GM18907 (cell line): ENCODE measurements at regions not wholly inside any gene's neighbourhood (a gene's known extent, or its start where the extent isn't known, plus 50 kb on each side); places are given as distances from the start of the nearest gene placed in this dataset.
"Not testable (repeated sequence)": the region's sequence is repeated elsewhere in the genome, so short reads cannot be mapped to it uniquely, and the experiment has no call there.

ENCODE experiments used
- ATAC-seq: cut with Tn5 transposase; IDR thresholded peaks from one replicate; pipeline ENCODE4 v1.9.1; 2021; ENCODE audit warnings: mild to moderate bottlenecking, moderate library complexity; ENCODE audit not compliant: unreplicated experiment

DNA sequence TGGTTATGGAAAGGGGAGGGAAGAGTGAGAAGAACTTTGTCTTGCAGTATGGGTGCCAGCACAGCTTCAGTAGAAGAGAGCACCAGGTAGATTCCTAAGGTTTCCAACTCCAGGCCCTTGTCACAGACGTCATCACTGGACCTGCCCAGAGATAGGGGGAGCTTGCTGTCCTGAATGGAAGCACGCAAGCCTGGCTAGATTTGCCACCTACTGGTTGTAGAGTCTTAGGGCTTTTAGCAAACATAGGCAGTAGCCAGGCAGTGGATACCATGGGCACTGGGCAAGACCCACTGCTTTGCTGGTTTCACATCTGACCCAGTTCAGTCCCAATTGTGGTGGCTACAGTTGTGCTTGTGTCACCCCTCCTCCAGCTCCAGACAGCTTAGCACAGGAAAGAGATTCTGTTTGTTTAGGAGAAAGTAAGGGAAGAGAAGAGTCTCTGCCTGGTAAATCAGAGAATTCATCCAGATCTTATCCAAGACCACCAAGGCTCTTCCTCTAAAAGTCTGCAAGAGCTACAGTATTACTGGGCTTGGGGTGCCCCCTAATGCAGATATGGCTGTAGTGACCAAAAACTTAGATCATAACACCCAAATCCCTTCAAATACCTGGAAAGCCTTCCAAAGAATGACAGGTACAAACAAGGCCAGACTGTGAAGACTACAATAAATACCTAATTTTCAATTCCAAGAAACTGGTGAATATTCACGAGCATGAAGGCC is 158.9 kb downstream of the HINT1 start:
- no peak for ATAC-seq

DNA sequence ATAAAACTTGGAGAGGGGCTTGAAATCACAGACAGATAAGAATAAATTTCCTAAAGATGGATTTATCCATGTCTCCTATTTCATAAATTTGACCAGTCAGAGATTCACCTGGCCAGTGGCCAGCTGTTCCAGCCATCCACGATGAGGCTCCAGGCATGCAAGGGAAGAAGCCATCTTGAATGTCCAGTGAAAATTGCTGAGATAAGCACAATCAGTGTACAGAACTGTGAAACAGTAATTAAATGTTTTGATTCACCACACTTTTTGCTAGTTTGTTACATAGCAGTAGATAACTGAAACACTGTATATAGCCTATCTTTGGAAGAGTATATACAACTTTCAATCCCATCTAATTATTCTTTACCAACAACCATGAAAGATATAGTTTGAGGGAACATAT is 163.5 kb downstream of the HINT1 start:
- no peak for ATAC-seq

DNA sequence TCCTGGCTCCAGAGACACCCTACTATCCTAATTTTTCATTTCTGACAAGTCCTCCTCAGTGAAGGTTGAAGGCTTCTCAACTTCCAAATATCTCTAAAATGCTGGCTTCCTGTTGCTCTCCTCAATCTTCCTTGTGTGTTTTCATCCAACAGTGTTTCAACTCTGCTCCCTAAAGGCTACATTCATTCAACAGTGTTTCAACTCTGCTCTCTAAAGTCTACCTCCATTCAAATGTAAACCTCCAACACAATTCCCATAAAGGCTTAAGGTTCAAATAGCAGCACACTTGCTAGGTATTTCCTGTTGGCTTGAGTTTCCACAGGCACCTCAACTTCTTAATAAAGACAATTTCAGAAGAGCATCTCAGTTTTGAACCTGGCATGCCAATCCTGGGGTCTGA is 164.8 kb downstream of the HINT1 start:
- no peak for ATAC-seq

GRCh38 chr5:130996720-130997119 is 168.3 kb downstream of the HINT1 start:
- not testable (repeated sequence) for ATAC-seq

GRCh38 chr5:130995851-130996250 is 169.2 kb downstream of the HINT1 start:
- ATAC-seq = no peak

GRCh38 chr5:130995254-130995515 is 169.9 kb downstream of the HINT1 start:
- ATAC-seq = no peak

DNA sequence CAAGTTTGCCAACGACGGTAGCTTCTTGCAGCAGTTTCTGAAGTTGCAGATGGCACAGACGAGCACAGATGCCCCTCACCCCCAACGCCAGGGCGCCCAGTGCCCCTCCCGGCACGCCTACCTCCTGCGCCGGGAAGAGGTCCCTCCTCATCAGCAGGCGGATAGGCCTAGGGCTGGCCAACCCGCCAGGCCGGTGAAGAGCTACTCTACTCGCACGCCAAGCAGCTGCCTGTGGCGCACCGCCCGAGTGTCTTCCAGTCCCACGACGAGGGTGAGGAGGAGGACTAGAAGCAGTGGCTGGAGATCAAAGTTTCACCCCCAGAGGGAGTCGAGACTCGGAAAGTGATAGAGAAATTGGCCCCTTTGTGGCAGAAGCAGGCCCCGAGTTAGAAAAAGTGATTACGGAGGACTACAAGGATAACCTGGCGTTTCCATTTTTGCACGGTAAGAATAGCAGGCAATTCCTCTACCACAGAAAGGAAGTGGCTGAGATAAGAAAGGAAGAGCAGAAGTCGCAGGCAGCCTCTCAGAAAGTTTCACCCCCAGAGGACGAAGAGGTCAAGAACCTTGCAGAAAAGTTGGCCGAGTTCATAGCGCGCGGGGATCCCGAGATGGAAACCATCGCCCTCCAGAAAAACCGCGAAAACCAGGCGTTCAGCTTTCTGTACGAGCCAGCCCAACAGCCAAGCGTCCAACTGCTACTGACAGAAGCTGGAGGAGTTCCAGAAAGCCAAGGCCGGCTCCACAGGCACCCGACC is 170.4 kb downstream of the HINT1 start:
- no peak for ATAC-seq

- ATAC-seq = no peak
These were observed 172.4 kb downstream of the HINT1 start for GRCh38 chr5:130992621-130993020.

- no peak for ATAC-seq
These were observed 173.0 kb downstream of the HINT1 start for GRCh38 chr5:130992095-130992494.

GRCh38 chr5:130985776-130986175 is 179.3 kb downstream of the HINT1 start:
- ATAC-seq = no peak

DNA sequence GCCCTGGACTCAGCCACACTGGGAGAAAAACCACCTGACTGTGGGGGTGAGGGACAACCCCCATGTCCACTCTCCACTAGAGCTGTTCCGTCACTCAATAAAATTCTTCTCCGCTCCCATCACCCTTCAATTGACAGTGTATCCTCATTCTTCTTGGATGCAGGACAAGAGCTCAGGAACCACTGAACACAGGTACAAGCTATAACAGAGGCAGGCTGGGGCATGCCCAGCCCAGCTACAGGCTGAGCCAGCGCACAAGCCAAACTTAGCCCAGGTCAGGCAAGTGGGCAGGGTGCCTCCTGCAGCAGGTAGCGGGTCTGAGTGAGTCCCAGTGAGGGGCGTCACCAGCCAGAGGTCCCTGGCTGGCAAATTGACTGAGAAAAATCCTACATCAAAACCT is 183.4 kb downstream of the HINT1 start:
- ATAC-seq = no peak

DNA sequence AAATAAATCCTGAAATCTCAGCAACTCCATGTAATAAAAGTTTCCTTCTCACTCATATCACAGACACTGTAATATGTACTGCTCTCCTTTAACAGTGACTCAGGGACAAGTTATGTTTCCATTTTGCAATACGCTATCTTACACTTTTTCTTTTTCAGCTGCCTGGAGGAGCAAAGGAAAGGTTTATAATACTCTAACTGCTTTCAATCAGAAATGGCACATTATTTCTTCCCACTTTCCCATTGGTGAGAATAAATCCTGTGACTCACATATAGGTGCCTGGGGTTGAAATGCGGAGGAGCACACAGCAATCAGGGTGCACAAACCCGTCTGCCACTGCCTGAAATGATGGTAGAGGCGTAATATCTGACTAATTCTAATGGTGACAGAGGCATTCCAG is 186.6 kb downstream of the HINT1 start:
- no peak for ATAC-seq

- no peak for ATAC-seq
These were observed 188.6 kb downstream of the HINT1 start for GRCh38 chr5:130976493-130976892.

GRCh38 chr5:130975847-130976246 is 189.2 kb downstream of the HINT1 start:
- no peak for ATAC-seq

DNA sequence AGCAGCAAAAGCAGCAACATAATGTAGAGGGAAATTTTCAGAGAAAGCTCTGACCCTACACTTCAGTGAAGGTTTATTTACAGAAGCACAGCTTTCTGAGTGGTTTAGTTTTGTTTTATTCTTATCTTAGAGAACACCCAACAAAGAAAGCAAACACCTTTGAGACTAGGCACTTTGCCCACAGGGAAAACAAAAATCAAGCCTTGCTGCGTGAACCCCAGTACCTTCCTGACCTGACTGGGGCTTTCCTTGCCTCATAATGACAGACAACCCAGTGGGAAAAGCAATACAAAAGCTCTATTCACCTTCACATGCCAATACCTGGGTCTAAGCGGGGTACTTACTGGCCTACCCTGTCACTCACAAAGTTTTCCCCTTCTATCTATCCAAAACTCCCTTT is 189.8 kb downstream of the HINT1 start:
- ATAC-seq = no peak

DNA sequence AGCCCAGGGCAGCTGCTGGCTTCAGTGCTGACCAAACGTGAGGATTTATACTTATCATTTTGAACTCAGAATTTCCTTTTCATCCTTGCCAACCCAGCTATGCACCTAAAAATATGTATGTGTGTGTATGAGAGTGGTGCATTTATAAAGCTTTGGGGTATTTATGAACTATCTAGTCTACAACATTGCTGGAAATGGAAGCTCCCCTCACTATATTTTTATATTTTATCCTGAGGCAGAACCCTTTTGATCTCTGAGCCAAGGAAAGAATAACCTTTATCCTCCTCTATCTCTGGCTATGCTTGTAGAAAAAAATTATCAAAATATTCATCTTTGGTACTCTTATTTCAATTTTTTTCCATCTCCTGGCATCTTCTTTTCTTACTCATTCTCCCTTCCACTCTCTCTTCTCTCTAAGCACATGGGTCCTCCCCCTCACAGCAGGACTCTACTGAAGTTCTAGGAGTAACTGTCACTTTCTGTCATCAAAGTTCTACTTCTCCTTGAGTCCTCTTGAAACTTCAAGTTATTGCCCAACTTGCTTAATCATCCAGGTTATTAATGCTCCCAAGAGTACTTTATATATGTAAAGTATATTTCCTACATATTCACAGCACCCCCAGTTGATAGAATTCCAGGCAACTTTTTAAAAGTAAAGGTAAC is 190.9 kb downstream of the HINT1 start:
- no peak for ATAC-seq

GRCh38 chr5:130966990-130967525 is 198.0 kb downstream of the HINT1 start:
- no peak for ATAC-seq

DNA sequence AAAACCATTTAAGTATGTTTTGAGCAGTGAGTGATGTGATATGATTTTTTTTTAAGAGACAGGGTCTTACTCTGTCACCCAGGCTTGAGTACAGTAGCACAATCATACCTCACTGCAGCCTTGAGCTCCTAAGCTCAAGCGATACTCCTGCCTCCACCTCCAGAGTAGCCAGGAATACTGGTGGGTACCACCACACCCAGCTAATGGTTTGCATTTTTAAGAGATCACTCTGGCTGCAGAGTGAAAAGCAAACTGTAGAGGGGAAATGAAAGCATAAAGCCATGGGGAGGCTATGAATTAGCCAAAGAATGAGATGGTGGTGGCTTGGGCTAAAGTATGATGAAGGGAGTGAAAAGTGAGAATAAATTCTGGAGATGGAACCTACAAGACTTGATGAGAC is 199.1 kb downstream of the HINT1 start:
- ATAC-seq = no peak

- no peak for ATAC-seq
These were observed 199.7 kb downstream of the HINT1 start for GRCh38 chr5:130965360-130965759.

- ATAC-seq = no peak
These were observed 200.5 kb downstream of the HINT1 start for GRCh38 chr5:130964231-130965202.

DNA sequence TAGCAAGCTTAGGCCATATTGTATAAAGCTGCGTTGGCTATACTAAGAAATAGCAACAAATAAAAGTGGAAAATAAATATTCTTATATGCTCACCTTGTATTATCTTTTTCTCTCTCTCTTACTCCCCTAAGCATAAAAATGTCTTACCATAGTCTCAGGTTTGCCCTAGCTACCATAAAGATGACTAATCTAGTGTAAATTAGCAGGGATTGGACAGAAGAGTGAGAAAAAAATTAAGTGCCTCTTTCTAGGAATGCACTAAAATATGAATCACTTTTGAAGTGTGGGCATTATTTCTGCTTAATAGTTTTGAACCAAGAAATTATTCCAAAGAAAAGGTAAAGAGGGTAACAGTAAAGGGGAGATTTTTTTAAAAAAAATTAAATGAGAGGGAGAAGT is 201.3 kb downstream of the HINT1 start:
- no peak for ATAC-seq
